OCI-M1 (cell line): ENCODE measurements at regions not wholly inside any gene's neighbourhood (a gene's known extent, or its start where the extent isn't known, plus 50 kb on each side); places are given as distances from the start of the nearest gene placed in this dataset.

ENCODE experiments used
- DNase-seq: peaks from one replicate; lab custom pipeline; 2025; lab: John Stamatoyannopoulos, UW

GRCh38 chr22:49506010-49506400, 321.7 kb downstream of the BRD1 start:
- DNase-seq: no peak

DNA sequence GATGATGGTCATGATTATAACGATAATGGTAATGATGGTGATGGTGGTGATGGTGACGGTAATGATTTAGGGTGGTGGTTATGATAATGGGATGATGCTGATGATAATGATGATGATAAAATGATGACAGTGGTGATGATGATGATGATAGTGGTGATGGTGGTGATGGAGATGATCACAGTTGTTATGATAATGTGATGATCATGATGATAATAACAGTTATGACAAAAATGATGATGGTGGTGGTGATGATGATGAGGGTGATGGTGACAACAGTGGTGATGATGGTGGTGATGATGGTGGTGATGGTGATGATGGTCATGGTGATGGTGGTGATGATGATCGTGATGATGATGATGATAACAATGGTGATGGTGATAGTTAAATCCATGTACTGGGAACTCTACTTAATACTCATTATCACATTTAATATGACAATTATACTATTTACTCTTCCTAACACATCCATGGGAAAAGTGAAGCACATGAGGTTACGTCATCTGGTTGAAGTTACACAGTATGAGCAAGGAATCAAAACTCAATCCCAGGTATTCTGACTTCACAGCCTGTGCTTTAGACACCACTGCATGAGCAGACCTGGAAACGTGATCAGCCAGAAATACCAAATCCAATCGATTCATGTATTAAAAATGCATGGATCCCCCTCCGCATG, 322.2 kb downstream of the BRD1 start:
- no peak for DNase-seq

DNA sequence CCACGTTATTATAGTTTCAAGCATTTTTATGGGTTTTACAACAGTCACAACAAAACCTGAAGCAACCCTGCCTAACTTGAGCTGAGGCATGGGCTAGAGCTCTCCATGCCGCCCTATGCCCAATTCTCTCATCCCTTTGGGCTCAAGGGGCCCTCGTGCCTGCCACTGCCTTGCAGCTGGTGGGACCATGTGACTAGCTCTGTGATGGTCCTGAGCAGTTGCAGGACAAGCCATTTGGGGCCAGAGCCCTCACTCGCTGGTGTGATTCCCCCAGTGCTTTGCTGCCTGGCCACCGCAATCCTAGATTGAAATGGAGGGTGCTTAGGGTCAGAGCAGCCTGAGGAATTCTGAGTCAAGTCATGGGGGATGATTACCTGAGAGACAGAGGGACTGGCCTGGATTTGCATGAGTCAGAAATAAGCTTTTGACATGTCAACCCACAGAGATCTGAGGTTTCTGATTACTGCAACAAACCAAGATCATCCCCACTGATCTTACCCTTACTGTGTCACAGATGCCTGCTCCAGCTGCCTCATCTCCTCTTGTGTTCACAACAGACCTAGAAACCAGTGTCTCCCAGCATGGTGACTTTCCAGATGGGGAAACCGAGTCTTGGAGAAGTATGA, 323.7 kb downstream of the BRD1 start:
- no peak for DNase-seq

GRCh38 chr22:49503321-49503720, 324.4 kb downstream of the BRD1 start:
- peak; percentile 43 for DNase-seq

DNA sequence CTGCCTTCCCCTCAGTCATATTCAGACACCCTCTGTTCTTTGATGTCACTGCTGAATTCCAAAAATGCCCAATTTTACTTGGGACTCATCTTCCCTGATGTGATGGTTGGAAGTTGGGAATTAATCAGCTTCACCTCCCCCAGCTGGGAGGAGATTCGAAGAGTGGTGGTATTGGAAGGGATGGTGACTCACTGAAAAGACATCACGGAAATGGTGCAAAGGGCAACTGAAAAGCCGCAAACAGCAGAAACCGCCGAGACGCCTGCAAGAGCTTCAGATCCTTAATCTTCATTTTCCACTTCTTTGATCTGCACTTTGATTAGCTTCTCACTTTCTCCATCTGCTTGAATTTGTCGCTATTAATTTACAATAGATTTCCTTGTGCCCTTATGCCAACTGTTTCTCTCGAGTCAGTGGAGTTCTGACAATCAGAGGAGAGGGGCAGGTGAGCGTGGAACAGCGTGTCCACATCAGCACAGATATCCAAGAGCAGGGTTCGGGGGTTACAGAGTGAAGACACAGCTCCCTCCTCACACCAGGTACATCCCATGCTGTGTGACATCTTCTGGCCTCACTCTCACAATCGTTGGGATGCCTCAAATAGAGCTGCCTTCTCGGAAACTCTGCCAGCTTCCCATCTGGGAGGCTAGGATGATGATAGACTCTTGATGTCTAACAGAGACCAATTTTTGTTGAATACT, 325.4 kb downstream of the BRD1 start:
- DNase-seq: no peak

DNA sequence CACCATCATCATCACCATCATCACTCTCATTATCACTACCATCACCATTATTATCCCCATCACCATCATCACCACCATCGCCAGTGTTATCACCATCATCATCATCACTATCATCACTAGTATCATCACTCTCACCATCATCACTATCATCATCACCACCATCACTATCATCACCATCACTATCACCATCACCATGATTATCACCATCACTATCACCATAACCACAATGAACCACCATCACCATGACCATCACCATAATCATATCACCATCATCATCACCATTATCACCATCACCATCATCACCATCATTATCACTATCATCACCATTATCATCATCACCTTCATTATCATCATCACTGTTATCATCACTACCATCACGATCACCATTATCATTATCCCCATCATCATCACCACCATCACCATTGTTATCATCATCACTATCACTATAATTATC, 326.7 kb downstream of the BRD1 start:
- no peak for DNase-seq

GRCh38 chr22:49500076-49500460, 327.6 kb downstream of the BRD1 start:
- DNase-seq: no peak

DNA sequence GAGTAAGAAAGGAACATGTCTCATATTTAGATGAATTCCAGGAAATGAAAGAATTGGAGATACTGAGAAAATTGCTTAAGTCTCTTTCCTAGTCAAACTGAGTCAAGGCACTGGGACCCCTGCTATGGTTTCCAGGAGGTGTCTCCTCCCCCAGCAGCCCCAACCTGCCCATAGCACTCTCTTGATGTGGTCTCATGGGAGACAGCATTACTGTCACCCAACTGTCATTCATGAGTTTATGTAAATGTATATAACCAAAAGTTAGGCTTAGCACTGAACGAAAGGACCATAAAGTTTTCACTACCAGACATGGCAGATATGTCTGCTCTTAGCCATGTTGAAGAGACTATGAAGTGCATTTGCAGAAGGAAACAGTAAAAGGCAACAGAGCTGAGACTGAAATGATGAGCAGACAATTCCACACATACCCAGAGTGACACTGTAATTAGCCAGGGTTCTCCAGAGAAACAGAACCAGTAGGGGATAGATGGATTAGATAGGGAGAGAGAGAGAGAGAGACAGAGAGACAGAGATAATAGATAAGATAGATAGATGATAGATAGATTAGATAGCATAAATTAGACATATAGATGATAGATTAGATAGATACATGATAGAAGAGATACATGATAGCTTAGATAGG, 328.1 kb downstream of the BRD1 start:
- no peak for DNase-seq

GRCh38 chr22:49497266-49497665, 330.4 kb downstream of the BRD1 start:
- DNase-seq: peak; percentile 6

DNA sequence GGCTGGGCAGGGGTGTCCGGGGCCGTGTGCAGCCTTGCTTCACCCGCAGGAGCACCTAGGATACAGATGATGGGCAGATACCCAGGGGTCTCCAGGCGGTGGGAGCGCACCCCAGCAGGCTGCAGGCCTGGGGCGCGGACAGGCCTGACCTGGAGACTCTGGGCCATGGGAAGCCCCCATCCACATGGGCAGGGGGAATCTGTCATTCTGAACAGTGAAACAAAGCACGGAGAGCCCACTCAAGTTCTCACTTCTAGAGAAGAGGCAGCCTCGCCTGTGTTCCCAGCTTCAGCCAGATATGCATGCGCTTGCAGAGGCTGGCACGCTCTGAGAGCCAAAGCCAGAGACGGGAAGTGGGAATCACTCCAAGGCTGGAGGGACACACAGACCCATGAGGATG, 333.1 kb downstream of the BRD1 start:
- DNase-seq: no peak

- no peak for DNase-seq
These were observed 334.9 kb downstream of the BRD1 start for GRCh38 chr22:49492741-49493251.

- DNase-seq: no peak
These were observed 335.4 kb downstream of the BRD1 start for GRCh38 chr22:49492308-49492707.

GRCh38 chr22:49491726-49492125, 335.9 kb downstream of the BRD1 start:
- DNase-seq: no peak

GRCh38 chr22:49491221-49491635, 336.4 kb downstream of the BRD1 start:
- no peak for DNase-seq

- DNase-seq: no peak
These were observed 337.0 kb downstream of the BRD1 start for GRCh38 chr22:49490692-49491091.

GRCh38 chr22:49489821-49490220, 337.9 kb downstream of the BRD1 start:
- no peak for DNase-seq

- no peak for DNase-seq
These were observed 338.7 kb downstream of the BRD1 start for GRCh38 chr22:49488943-49489342.

- no peak for DNase-seq
These were observed 339.7 kb downstream of the BRD1 start for GRCh38 chr22:49487950-49488349.

- no peak for DNase-seq
These were observed 341.4 kb downstream of the BRD1 start for GRCh38 chr22:49486225-49486624.

GRCh38 chr22:49483946-49484345, 343.7 kb downstream of the BRD1 start:
- no peak for DNase-seq

DNA sequence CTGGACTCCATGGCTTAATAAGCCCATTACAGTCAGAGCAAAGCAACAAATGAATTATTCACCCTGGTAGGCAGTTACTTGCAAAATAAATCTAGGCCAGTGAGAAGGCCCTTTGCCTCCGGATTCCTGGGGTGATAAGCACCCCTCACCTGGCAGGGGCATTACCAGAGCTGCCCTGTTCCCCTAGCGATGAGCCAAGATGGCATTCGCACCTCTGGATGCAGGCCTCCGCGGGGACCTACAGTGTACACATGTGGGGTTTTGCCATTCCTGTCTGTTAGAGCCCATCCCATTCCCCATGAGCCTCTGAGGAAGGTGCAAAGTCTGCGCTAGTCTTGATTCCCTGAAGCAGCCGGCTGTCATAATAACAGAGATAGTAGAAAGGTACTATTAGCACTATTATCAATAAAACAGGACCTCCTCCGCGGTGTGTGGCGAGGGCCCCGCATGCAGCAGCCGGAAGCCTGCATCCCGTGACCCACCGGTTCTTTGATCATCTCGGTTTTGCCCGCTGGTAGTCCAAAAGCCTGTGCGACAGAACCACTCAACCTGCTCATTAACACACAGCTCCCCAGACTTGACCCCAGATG, 344.3 kb downstream of the BRD1 start:
- no peak for DNase-seq

DNA sequence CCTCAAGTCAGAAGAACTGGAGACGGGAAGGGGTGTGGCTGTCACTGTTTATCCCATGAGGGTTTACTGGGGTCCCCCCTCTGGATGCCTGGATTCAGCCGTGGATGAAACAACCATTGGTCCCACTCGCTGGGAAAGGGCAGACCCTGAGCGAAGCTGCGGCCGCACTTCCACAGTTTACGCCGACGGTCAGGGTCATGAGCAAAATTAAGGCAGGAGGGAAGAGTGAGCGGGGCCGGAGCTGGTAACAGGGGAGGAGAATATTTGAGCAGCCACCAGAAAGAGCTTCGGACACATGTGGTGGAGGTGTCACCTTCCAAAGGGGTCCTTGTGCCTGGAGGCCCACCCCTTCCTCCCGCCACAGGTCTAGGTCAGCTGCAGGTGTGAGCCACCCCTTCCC, 344.9 kb downstream of the BRD1 start:
- no peak for DNase-seq
